ENCODE measurements at regions not wholly inside any gene's neighbourhood (a gene's known extent, or its start where the extent isn't known, plus 50 kb on each side); places are given as distances from the start of the nearest gene placed in this dataset.

GRCh38 chr1:157369808-157370521, 182.3 kb downstream of the FCRL5 start:
- TF ChIP-seq, protein P1, sequence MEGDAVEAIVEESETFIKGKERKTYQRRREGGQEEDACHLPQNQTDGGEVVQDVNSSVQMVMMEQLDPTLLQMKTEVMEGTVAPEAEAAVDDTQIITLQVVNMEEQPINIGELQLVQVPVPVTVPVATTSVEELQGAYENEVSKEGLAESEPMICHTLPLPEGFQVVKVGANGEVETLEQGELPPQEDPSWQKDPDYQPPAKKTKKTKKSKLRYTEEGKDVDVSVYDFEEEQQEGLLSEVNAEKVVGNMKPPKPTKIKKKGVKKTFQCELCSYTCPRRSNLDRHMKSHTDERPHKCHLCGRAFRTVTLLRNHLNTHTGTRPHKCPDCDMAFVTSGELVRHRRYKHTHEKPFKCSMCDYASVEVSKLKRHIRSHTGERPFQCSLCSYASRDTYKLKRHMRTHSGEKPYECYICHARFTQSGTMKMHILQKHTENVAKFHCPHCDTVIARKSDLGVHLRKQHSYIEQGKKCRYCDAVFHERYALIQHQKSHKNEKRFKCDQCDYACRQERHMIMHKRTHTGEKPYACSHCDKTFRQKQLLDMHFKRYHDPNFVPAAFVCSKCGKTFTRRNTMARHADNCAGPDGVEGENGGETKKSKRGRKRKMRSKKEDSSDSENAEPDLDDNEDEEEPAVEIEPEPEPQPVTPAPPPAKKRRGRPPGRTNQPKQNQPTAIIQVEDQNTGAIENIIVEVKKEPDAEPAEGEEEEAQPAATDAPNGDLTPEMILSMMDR (IDR thresholded peaks at IDR 0.05): peak; percentile 60 to 72 (median 70)
- TF ChIP-seq POLR2A (IDR thresholded peaks at IDR 0.05): no peak

Data from breast epithelium (tissue), 3 donors.